BE2C (cell line): ENCODE measurements at regions not wholly inside any gene's neighbourhood (a gene's known extent, or its start where the extent isn't known, plus 50 kb on each side); places are given as distances from the start of the nearest gene placed in this dataset.

Source experiments
- DNase-seq: peaks from one replicate; pipeline ENCODE4 v3.0.0-alpha.2; 2020
- H3K27me3 ChIP-seq: fragments of 250-450 bp; sonication (Bioruptor Pico); 2 replicates; pipeline ENCODE4 v1.5.1; 2020; ENCODE audit warnings: mild to moderate bottlenecking
- H3K36me3 ChIP-seq: fragments of 250-450 bp; sonication (Bioruptor Pico); 2 replicates; pipeline ENCODE4 v1.5.1; 2020; ENCODE audit warnings: mild to moderate bottlenecking
- H3K4me1 ChIP-seq: fragments of 250-450 bp; sonication (Bioruptor Pico); 2 replicates; pipeline ENCODE4 v1.5.1; 2020
- H3K4me3 ChIP-seq: 2 replicates; pipeline ENCODE4 v1.5.1; 2011; ENCODE audit warnings: low read depth, low read length
- H3K9me3 ChIP-seq: fragments of 250-450 bp; sonication (Bioruptor Pico); 2 replicates; pipeline ENCODE4 v1.5.1; 2020
- TF ChIP-seq, protein P1 (sequence below): IDR thresholded peaks from 2 replicates; pipeline ENCODE4 v1.5.1; 2012; ENCODE audit warnings: mild to moderate bottlenecking, low read depth, low read length

DNA sequence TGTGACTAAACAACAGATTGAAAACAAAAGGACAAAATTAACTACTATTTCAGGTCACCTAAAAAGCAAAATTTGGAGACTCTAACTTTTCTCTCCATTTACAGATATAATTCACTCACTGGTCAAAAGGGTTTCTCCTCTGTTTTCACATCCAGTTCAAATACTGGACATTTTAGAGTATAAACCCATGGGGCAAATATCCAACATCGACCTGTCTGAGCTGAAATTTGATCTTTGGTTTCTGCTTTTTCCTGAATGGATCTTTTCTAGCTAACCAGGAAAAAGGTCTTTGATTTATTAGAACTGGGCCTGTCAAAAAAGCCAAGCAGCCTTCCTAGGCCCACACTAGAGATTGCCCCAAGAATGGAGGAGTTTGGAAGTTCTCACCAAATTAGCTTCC lies 69.3 kb upstream of the SATB2 start:
- TF ChIP-seq, protein P1, sequence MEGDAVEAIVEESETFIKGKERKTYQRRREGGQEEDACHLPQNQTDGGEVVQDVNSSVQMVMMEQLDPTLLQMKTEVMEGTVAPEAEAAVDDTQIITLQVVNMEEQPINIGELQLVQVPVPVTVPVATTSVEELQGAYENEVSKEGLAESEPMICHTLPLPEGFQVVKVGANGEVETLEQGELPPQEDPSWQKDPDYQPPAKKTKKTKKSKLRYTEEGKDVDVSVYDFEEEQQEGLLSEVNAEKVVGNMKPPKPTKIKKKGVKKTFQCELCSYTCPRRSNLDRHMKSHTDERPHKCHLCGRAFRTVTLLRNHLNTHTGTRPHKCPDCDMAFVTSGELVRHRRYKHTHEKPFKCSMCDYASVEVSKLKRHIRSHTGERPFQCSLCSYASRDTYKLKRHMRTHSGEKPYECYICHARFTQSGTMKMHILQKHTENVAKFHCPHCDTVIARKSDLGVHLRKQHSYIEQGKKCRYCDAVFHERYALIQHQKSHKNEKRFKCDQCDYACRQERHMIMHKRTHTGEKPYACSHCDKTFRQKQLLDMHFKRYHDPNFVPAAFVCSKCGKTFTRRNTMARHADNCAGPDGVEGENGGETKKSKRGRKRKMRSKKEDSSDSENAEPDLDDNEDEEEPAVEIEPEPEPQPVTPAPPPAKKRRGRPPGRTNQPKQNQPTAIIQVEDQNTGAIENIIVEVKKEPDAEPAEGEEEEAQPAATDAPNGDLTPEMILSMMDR = no peak
- Histone ChIP-seq H3K4me3 (no peak overlapping the region), H3K27me3 (no peaks in the 10 kb centered on the region), H3K36me3 (no peaks in the 10 kb centered on the region), H3K4me1 (no peaks in the 10 kb centered on the region), H3K9me3 (no peaks in the 10 kb centered on the region)
- DNase-seq = no peak

DNA sequence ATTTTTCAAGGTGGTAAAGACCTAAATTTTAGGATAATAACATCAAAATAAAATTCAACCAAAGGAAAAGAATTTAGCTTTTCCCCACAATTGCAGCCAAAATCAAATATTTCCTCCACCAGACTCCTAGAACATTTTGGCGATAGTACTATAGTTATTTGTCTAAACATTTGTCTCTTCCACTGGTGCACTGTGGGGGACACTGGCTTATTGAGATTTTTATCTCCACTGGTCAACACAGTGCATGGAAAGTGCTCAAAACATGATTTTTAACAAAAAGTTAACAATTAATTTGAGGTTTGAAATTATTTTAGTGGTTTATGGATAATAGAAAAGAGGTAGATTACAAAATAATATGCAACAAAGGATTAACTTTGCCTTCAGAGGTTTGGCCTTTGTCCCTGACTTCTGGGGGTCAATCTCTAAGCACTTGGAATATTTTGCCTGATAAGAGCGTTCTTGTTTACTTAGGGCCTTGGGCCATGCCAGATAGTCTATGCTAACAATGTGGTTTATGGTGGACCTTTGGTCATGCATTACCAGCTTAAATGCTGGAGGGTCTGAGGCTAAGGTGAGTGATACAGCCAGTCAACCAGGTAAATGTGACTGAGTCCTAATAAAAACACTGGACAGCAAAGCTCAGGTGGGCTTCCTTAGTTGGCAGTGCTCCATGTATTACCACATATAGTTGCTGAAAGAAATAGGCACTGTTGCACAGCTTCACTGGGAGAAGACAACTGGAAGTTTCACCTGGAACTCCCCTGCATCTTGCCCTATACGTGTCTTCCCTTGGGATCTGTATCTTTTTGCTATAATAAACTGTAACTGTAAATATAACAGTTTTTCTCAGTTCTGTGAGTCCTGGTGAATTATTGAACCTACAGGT lies 67.2 kb upstream of the SATB2 start:
- Histone ChIP-seq H3K36me3 (no peaks in the 10 kb centered on the region), H3K9me3 (no peaks in the 10 kb centered on the region), H3K27me3 (no peaks in the 10 kb centered on the region), H3K4me3 (no peak overlapping the region), H3K4me1 (no peaks in the 10 kb centered on the region)
- TF ChIP-seq, protein P1 = no peak
- DNase-seq = no peak

DNA sequence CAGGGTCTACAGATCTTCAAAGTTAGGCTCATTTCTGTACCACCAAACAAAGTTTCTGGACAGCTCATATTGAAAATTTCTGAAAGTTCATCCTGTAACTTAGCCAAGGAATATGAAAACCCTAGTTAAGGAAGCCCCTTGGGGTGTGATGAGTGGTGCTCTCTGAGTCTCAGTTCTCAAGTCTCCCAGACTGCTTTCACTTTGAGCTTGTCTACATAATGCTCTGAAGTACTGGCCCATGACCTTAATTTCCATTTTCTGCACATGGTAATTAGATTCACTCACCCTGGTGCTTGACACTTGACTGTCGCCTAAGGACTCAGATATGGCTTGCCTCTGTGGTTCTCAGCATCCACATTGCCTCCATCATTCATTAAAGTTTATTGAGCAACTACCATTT lies 51.7 kb upstream of the SATB2 start:
- Histone ChIP-seq H3K4me1 (no peaks in the 10 kb centered on the region), H3K27me3 (no peaks in the 10 kb centered on the region), H3K9me3 (no peaks in the 10 kb centered on the region), H3K36me3 (no peaks in the 10 kb centered on the region), H3K4me3 (no peak overlapping the region)
- no peak for DNase-seq
- TF ChIP-seq, protein P1 = no peak
